ENCODE measurements at regions not wholly inside any gene's neighbourhood (a gene's known extent, or its start where the extent isn't known, plus 50 kb on each side); places are given as distances from the start of the nearest gene placed in this dataset.
"Not testable (repeated sequence)": the region's sequence is repeated elsewhere in the genome, so short reads cannot be mapped to it uniquely, and the experiment has no call there.

DNA sequence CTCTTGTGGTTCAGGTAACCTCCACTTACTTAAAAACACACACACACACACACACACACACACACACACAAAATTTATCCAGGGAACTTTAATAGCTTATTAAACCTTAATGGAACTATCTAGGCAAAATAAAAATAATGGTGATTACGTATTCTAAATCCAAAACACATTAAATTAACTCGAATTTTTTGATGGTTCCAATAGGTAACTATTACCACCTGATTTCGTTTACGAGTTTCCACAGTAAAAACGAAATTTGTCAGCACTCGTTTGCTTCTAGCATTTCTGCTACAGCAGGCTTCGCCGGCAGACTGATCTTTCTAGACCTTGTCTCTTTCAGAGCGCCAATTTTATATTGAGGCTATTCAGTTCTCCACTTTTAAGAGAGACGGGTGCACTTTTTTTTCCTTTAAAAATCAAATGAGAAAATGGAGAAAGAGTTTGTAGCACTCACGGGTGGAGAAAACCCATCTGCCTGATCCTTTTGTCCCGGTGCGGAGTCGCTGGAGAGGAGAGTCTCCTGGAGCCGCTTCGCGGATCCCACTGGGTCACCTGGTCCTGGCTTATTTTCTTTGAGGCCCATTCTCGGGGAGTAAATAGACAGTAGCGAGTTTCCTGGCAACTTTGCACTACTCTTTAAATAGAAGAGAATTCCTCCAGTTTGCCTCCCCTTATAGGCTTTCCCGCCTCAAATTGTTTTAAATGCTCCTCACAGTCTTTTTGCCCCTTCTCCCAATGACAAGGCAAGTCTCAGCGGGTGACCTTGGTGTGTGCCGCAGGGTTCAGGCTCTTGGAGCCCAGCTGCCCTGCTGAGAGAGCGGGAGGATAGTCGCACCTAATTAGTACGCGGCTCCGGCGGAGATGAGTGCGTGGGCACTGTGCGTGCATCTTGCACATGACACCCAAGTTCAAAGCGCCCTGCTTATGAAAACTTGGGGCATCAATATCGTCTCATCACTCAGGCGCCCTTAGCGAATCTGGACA, 117.0 kb downstream of the KCNRG start:
- FAIRE-seq = no peak

DNA sequence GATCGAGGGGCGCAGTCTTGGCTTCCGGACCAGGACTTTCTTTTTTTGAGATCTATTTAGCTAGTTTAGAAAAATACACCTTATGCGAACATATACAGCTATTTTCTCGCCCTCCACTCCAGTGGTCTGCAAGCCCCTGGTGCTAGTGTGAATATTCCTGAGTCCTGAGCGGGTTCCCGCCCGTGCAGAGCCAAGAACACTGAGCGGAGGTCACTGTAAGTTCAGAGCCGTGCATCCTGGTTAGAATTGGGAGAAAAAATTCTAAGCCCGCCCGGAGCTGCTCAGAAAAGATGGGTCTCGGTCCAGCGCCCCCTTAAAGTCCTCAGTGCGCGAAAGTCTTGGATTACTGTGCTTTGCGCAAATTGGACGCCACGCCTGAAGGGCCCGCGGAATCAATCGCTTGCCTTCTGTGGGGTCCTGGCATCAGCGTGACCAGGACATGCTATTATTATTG, 117.7 kb downstream of the KCNRG start:
- FAIRE-seq = no peak

DNA sequence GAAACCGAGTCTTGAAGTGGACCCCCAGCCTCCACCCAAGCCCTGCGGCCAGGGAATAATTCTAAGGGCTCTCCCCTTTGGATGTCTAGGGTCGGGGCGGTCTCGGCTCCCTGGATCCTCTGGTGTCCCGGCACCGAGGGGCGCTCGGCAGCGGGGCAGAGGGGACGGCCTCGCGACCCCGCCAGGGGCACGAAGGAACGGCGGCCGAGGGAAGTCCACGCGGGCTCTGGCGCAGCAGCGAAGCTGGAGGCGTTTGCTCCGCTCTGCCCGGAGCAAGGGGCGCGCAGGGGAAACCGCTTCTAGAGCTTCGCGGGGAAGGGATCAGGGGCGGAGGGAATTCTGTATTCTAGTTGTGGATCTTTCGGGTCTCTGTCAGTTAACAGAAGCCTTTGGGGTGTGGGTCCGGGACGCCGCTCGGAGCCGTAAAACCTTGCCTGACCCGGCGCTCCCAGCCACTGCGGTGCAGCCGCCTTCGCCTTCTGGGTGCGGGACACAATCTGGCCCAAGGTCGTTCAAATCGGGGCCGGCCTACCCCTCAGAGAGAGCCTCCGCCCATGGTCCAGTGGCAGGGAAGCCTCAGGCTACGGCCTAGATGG, 118.2 kb downstream of the KCNRG start:
- FAIRE-seq = no peak

DNA sequence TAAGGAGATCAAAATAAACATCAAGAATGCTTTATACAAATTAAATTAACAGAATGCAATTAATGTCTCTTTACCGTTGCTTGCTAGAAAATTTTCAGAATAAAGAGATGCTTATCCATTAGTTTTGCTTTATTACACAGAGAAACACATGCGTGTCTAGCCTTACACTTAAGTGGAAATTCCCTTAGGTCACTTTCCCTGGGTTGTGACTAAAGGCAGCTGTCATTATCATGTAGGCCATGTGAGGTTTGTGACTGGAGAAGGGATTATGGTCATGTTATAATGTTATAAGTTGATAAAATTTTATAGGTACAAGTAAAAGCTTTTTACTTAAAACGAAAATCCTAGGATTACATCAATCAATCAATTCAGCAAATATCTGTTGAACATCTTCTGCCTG, 121.0 kb downstream of the KCNRG start:
- FAIRE-seq = no peak

GRCh38 chr13:50136678-50137077, 121.4 kb downstream of the KCNRG start:
- FAIRE-seq = no peak

GRCh38 chr13:50139435-50139934, 124.2 kb downstream of the KCNRG start:
- not testable (repeated sequence) for FAIRE-seq

- FAIRE-seq = no peak
Observed at GRCh38 chr13:50140153-50140552, 124.9 kb downstream of the KCNRG start.

DNA sequence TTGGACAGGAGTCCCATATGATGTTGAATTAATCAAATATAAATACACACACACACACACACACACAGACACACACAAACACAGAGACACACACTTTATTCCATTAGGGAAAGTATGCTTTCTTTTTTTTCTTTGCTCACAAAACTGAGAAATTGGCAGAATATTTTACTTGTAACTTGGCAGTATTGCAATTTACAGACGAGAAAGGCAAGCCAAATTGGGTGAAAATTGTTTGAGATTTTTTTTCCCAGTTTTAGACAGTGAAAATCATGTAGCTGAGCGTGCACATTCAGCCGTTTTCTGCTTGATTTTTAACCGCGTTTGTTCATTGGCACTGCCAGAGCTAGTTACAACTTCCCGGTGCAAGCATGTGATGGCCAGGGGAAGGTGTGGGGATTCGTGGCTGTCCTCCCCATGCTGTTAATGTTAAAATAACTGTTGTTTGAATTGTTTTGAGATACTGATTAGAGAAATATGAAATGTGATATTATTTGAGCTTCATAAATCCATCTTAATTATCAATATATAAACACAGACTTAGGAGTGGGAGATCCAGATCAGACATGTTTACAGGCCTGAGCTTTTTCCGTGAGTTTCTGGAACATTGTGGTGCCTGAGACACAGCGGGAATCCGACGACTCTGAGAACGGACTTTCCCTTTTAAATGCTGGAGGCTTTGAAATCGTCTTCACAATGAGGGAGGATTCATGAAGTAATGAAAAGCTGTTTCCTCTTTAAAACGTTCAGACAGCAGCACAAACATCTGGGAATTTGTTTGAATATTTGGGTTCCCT, 125.5 kb downstream of the KCNRG start:
- no peak for FAIRE-seq

- FAIRE-seq = no peak
Observed at GRCh38 chr13:50141375-50141975, 126.2 kb downstream of the KCNRG start.

DNA sequence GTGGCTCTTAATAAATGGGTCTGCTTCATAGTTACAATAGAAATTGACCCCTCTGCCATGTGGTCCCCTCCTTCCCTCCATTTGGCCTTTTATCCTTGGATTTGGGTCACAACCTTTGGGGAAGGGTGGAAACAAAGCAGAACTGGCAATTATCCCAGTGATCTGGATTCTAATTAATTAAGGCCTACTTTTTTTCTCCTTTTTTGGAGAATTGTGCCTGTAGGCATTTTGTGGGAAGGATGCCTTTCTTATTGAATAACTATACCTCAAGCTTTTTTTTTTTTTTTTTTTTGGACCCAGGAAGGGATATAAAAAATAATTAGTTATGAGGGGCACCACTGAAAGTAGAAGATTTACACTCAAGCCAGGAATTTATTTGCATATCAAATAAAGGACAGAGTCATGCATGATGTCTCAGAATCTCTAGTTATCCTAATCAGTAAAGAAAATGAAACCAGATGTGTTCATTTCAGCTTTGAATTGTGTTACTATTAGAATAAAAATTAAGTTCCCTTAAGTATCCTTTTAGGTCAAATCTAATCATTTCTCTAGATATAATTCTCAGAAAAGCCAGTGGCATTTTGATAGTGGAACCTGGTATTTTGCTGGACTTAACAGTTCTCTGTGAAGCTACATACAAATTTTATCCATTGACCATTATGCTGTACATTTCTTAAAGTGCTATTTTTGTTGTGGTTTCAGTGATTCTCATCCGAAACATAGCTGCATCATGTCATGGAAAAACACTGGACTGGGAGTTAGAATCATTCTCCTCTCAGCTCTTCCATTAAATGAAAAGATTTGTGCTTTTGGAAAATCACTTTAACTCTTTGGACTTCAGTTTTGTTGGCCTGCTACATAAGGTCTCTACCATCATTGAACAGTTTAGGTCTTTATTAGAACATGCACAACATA, 129.3 kb downstream of the KCNRG start:
- FAIRE-seq = no peak

- FAIRE-seq = no peak
Observed at GRCh38 chr13:50149214-50149613, 134.0 kb downstream of the KCNRG start.

DNA sequence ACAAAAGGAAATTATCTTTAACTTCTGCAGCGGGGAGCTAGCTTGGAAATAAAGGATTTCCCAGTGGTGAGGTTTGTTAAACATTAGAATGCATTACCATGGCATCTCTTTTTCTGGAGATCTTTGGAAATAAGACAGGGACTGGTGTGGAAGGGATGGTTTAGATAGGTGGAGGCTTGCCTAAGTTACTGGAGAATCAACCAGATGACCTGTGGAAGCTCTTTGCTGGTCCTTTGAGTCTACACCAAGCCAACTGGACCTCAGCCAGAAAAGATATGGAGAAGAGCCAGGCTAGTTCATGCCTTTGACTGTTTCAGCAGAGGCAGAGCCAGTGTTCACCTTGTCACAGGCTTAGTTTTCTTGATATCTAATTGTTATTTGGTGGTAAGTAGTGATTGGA, 134.7 kb downstream of the KCNRG start:
- no peak for FAIRE-seq

- no peak for FAIRE-seq
Observed at GRCh38 chr13:50152224-50152623, 137.0 kb downstream of the KCNRG start.

GRCh38 chr13:50152655-50153309, 137.5 kb downstream of the KCNRG start:
- no peak for FAIRE-seq

- no peak for FAIRE-seq
Observed at GRCh38 chr13:50153401-50153800, 138.2 kb downstream of the KCNRG start.

DNA sequence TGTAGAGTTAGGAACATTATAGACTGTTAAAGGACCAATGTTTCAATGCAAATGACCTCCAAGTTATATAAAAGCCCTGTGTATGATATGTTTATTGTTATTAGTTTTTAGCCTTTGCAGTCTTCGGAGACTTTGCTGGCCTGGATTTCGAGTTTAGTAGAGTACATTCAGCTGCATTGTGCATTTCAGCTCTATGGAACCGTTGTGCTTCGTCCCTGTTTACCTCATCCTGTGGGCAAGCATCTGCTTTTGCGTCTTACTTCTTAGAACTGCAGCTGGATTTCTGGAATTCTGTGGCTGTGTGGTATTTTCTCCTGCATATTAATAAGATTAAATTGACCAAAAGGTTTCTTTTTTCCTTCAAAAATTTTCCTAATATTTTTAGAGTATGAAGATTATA, 138.6 kb downstream of the KCNRG start:
- FAIRE-seq = no peak

DNA sequence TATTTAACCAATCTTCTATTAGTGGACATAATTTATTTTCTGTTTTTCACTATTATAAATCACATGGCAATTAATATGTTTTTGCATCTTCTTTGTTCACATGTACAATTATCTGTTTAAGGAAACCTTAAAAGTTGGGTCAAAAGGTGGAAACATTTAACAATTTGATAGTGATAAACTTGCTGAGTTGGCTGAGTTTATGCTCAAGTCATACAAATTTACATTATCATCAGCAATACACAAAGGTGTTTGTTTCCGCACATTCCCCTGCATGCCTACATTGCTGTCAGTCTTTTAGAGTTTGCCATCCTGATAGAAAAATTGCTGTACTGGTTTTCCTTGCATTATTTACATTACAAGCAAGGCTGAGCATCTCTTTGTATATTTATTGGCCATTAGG, 139.5 kb downstream of the KCNRG start:
- no peak for FAIRE-seq

- FAIRE-seq = no peak
Observed at GRCh38 chr13:50156140-50156539, 140.9 kb downstream of the KCNRG start.

DNA sequence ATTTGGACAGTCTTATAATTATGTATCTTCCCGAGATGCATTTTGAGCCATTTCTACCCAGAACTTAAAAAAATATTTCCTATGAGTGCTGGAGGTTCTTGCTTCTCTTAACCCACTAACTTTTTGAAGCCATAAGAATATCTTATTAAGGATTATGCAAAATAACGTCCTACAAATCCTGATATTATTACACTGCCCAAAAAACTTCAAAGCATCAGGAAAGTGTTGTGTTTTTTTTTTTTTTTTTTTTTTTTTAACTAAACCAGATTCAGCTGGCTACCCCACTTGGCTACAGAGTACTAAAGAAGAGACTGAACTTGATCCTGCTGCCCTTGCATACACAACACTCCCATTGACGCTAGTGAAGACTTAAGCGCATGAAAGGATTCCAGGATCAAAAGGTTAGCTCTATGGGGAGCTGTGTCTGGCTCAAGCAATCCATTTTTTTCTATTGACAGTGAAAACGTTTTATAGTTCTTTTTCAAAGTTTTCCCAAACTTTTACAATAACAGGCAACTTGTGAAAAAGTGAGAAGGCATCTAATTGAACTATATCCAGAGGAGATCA, 141.4 kb downstream of the KCNRG start:
- FAIRE-seq = no peak

DNA sequence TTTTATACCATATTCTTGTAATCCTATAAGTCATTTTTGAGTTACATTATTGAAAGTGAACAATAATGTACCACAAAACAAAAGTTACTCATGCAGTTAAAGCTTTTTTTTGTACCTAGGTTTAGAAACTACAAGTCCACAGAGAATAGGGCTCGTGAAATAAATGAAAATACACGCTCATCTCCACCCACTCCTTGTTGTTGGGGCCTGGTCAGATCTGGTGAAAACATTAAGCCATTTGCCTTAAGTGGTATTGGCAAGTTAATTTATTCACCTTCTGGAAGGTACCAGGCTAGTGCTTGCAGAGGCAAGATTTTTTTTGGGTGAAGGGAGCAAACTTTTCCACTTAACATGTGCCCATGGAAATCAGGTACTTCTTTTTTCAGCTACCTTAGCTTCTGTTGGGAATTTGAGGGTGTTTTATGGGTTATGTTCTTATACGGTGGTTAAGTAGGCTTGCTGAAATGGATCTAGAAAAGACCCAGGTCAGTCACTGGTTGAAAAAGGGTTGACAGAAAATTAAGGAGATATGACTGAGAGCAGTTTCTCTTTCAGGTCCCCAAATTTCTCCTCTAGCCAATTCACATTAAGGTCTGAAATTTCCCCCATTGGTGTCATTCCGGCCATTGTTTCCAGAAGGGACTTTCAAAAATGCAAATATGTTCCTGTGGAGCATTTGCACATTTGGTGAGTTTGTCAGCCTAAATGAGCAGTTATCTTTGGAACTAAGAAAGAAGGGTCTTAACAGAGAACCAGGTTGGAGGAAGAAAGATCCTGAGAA, 143.3 kb downstream of the KCNRG start:
- no peak for FAIRE-seq
